ENCODE measurements at regions not wholly inside any gene's neighbourhood (a gene's known extent, or its start where the extent isn't known, plus 50 kb on each side); places are given as distances from the start of the nearest gene placed in this dataset.

DNA sequence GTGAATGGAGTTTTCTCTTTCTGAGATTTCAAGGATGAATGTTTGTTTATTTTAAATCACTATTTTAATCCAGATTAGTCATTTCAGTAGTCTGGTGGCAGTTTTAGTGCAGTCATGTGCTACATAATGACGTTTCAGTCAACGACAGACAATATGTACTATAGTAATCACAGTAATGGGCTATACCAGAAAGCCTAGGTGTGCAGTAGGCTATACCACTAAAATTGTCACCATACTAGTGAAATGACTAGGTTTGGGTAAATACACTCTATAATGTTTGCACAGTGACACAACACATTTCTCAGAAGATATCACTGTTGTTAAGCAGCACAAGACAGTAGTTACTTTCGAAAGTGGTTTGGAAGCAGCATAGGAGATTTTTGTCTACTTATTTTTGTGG is 203.1 kb downstream of the ETNK1 start:
- no peak overlapping the region for H3K4me3 ChIP-seq (ENCODE audit: low read depth, low read length)
- TF ChIP-seq, protein P1, sequence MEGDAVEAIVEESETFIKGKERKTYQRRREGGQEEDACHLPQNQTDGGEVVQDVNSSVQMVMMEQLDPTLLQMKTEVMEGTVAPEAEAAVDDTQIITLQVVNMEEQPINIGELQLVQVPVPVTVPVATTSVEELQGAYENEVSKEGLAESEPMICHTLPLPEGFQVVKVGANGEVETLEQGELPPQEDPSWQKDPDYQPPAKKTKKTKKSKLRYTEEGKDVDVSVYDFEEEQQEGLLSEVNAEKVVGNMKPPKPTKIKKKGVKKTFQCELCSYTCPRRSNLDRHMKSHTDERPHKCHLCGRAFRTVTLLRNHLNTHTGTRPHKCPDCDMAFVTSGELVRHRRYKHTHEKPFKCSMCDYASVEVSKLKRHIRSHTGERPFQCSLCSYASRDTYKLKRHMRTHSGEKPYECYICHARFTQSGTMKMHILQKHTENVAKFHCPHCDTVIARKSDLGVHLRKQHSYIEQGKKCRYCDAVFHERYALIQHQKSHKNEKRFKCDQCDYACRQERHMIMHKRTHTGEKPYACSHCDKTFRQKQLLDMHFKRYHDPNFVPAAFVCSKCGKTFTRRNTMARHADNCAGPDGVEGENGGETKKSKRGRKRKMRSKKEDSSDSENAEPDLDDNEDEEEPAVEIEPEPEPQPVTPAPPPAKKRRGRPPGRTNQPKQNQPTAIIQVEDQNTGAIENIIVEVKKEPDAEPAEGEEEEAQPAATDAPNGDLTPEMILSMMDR (IDR thresholded peaks at IDR 0.05; ENCODE audit: low read depth, low read length, missing control alignments) = no peak
- DNase-seq (ENCODE audit: low read depth) = no peak

DNA sequence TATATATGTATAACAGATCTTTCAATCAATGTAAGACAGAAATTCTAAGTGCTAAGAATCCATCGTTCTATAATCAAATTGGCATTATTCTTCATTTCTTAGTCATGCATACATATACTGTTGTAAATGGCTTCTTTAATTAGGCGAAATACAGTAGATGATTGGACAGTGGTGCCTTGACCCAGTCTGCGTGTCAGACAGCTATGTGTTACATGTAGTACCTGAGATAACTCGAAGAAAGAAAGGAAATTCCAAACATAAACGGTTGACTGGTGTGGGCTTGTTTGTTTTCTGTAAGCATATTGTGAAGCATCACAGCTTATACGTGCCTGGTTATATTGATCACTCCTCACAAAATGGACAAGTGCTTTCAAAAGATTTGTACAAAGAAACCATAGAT is 210.5 kb downstream of the ETNK1 start:
- no peak for DNase-seq (ENCODE audit: low read depth)
- H3K4me3 ChIP-seq (ENCODE audit: low read depth, low read length) = no peak overlapping the region
- TF ChIP-seq, protein P1 (IDR thresholded peaks at IDR 0.05; ENCODE audit: low read depth, low read length, missing control alignments) = no peak

DNA sequence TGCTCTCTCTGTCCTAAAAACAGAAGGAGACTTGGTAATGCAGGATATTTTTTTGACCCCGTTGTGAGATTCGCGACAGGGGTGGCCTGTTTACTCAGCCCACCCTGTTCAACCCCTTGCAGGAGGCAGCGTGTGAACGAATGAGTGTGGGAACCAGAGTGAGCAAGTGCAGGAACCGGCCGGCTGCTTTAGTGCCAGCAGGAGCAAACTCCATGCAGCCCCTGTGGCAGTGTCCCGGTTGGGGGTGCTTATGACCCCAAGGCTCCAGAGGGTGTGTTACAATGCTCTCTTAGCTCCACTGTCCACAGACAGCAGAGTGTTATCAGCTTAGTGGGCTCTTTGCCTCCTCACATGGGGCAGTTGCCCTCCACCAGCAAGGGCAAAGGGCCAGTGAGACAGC is 225.2 kb downstream of the ETNK1 start:
- TF ChIP-seq, protein P1 (IDR thresholded peaks at IDR 0.05; ENCODE audit: low read depth, low read length, missing control alignments) = no peak
- DNase-seq (ENCODE audit: low read depth) = no peak
- H3K4me3 ChIP-seq (ENCODE audit: low read depth, low read length) = no peak overlapping the region

DNA sequence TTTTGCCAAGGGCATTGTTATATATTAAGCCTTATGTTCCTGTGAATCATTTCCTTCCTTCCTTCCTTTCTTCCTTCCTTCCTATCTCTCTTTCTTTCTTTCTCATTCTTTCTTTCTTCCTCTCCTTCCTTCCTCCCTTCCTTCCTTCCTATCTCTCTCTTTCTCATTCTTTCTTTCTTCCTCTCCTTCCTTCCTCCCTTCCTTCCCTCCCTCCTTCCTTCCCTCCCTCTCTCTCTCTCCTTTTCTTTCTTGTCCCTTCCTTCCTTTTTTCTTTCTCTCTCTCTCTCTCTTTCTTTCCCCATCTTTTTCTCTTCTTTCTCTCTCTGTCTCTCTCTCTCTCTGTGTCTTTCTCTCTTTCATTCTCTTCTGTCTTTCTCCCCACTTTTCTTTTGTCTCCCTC is 226.6 kb downstream of the ETNK1 start:
- TF ChIP-seq, protein P1 (IDR thresholded peaks at IDR 0.05; ENCODE audit: low read depth, low read length, missing control alignments) = no peak
- DNase-seq (ENCODE audit: low read depth) = no peak

DNA sequence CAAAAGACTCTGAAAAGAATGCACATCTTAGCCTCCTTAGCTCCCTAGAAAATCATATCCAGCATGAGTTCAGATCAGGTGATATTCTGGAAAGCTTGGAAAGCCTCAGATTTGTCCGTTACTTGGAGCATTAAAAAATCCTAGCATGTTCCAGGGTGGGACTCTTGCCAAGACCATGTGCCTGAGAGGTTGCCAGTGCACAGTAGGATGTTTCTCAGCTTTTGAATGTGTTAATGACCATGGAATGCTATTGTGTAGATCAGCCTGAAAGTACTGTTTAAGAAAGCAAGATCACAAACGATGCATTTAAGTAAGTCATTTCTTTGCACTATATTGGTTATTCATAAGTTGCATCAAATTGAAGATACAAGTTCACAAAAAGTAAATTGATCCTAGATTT is 230.5 kb downstream of the ETNK1 start:
- H3K4me3 ChIP-seq (ENCODE audit: low read depth, low read length) = no peak overlapping the region
- TF ChIP-seq, protein P1 (IDR thresholded peaks at IDR 0.05; ENCODE audit: low read depth, low read length, missing control alignments) = no peak
- DNase-seq (ENCODE audit: low read depth) = no peak

More for the DNA sequence above, 226.6 kb downstream of the ETNK1 start:
- H3K4me3 ChIP-seq (ENCODE audit: low read depth, low read length) = no peak overlapping the region

DNA sequence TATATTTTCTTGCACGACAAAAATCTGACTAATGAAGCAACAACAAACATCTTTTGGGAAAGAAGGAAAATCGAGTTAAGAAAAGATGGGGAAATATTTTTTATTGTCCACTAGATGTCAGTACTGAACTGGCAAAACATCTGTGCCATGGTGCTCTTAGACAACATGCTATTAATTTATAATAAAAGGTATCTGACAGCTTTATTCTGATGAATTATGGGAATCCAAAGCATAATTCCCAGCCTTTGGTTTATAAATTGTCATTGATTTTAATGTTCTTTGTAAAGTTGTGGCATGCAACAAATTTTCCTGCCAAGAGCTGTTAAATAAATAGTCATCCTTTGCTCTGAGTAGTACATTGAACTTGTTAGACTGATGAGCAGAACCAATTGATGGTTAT is 231.2 kb downstream of the ETNK1 start:
- H3K4me3 ChIP-seq (ENCODE audit: low read depth, low read length) = no peak overlapping the region
- TF ChIP-seq, protein P1 (IDR thresholded peaks at IDR 0.05; ENCODE audit: low read depth, low read length, missing control alignments) = peak; percentile 40
- DNase-seq (ENCODE audit: low read depth) = no peak

DNA sequence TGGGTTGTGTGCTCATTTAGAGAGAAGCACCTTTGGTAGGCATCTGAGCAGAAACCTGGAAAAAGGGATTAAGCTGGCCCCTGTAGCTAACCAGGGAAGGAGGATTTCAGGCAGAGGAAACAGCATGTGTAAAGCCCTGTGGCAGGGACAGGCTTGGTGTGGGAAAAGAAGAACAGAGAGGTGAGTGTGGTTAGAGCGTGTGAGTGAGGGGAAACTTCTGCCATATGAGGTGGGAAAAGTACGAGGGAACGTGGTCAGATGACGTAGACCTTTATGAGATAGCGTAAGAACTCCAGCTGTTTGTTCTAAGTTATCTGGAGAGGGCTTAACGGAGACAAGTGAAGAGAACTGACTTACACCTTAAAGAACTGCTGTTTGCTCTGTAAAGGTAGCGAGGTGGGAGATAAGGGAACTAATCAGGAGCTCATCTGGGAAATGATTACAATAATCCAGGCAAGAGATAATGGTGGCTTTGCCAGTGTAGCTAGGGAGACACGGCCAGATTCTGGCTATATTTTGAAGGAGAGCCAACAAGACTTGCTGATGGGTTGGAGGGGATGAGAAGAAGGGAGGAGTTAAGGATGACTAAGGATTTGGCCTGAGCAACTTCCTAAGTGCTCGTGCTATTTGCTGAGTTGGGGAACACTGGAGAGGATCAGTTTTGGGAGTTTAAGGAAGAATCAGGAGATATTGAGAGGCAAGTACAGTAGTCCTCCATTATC is 234.0 kb downstream of the ETNK1 start:
- no peak overlapping the region for H3K4me3 ChIP-seq (ENCODE audit: low read depth, low read length)
- DNase-seq (ENCODE audit: low read depth) = no peak
- TF ChIP-seq, protein P1 (IDR thresholded peaks at IDR 0.05; ENCODE audit: low read depth, low read length, missing control alignments) = no peak
